ENCODE measurements at regions not wholly inside any gene's neighbourhood (a gene's known extent, or its start where the extent isn't known, plus 50 kb on each side); places are given as distances from the start of the nearest gene placed in this dataset.

GRCh38 chr9:28662675-28663074, 1089.4 kb upstream of the C9orf72 start:
- DNase-seq (ENCODE audit: insufficient read length, low spot score) (no peak), FAIRE-seq (no peak)

GRCh38 chr9:28668158-28668557, 1094.9 kb upstream of the C9orf72 start:
- FAIRE-seq = no peak
- TF ChIP-seq CTCF (IDR thresholded peaks at IDR 0.05; ENCODE audit: insufficient read depth, missing control alignments) = no peak
- DNase-seq (ENCODE audit: insufficient read length, low spot score) = no peak

More at GRCh38 chr9:28662675-28663074, 1089.4 kb upstream of the C9orf72 start:
- no peak for TF ChIP-seq CTCF (IDR thresholded peaks at IDR 0.05; ENCODE audit: insufficient read depth, missing control alignments)

GRCh38 chr9:28671000-28671399, 1097.7 kb upstream of the C9orf72 start:
- DNase-seq (ENCODE audit: insufficient read length, low spot score) = no peak
- FAIRE-seq = no peak
- no peak for TF ChIP-seq CTCF (IDR thresholded peaks at IDR 0.05; ENCODE audit: insufficient read depth, missing control alignments)

GRCh38 chr9:28678097-28678496, 1104.8 kb upstream of the C9orf72 start:
- no peak for TF ChIP-seq CTCF (IDR thresholded peaks at IDR 0.05; ENCODE audit: insufficient read depth, missing control alignments)
- no peak for DNase-seq (ENCODE audit: insufficient read length, low spot score)
- FAIRE-seq = no peak

GRCh38 chr9:28688172-28688571, 1114.9 kb upstream of the C9orf72 start:
- DNase-seq (ENCODE audit: insufficient read length, low spot score) (no peak), FAIRE-seq (peak; percentile 38)
- no peak for TF ChIP-seq CTCF (IDR thresholded peaks at IDR 0.05; ENCODE audit: insufficient read depth, missing control alignments)

- FAIRE-seq = no peak
- TF ChIP-seq CTCF (IDR thresholded peaks at IDR 0.05; ENCODE audit: insufficient read depth, missing control alignments) = no peak
- DNase-seq (ENCODE audit: insufficient read length, low spot score) = no peak
Observed at GRCh38 chr9:28692012-28692411, 1118.7 kb upstream of the C9orf72 start.

- DNase-seq (ENCODE audit: insufficient read length, low spot score) (no peak), FAIRE-seq (no peak)
- no peak for TF ChIP-seq CTCF (IDR thresholded peaks at IDR 0.05; ENCODE audit: insufficient read depth, missing control alignments)
Observed at GRCh38 chr9:28696960-28697359, 1123.7 kb upstream of the C9orf72 start.

All from D721Med (cell line).